ENCODE measurements at regions not wholly inside any gene's neighbourhood (a gene's known extent, or its start where the extent isn't known, plus 50 kb on each side); places are given as distances from the start of the nearest gene placed in this dataset.
"Not testable (repeated sequence)": the region's sequence is repeated elsewhere in the genome, so short reads cannot be mapped to it uniquely, and the experiment has no call there.

DNA sequence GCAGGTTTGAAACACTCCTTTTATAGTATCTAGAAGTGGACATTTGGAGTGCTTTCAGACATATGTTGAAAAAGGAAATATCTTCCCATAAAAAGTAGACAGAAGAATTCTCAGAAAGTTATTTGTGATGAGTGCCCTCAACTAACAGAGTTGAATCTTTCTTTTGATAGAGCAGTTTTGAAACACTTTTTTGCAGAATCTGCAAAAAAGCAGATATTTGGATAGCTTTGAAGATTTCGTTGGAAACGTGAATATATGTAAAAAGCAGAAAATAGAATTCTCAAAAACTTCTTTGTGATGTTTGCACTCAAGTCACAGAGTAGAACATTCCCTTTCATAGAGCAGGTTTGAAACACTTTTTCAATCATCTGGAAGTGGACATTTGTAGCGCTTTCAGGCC is 676.4 kb upstream of the ZNF337 start:
- not testable (repeated sequence) for H3K27me3 ChIP-seq, H3K4me2 ChIP-seq, H3K27ac ChIP-seq, H3K4me3 ChIP-seq, H3K4me1 ChIP-seq, H3K9me3 ChIP-seq, H3K9ac ChIP-seq, H4K20me1 ChIP-seq, H3K36me3 ChIP-seq

DNA sequence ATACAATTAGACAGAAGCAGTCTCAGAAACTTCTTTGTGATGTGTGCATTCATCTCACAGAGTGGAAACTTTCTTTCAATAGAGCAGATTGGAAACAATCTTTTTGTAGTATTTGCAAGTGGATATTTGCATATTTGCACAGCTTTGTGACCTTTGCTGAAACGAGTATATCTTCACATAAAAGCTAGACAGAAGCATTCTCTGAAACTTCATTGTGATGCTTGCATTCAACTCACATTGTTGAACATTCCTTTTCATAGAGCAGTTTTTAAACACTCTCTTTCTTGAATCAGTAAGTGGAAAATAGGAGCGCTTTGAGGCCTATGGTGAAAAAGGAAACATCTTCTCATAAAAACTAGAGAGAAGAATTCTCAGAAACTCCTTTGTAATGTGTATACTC is 657.9 kb upstream of the ZNF337 start:
- no peaks in the 10 kb centered on the region for H3K36me3 ChIP-seq
- no peak overlapping the region for H3K27ac ChIP-seq
- H3K9ac ChIP-seq, result no peak overlapping the region
- no peaks in the 10 kb centered on the region for H4K20me1 ChIP-seq
- no peaks in the 10 kb centered on the region for H3K4me1 ChIP-seq
- H3K9me3 ChIP-seq, result no peaks in the 10 kb centered on the region
- H3K4me2 ChIP-seq, result no peak overlapping the region
- no peak for TF ChIP-seq Cebpa-rat (IDR thresholded peaks at IDR 0.05)
- H3K27me3 ChIP-seq, result no peaks in the 10 kb centered on the region
- H3K4me3 ChIP-seq, result no peak overlapping the region

DNA sequence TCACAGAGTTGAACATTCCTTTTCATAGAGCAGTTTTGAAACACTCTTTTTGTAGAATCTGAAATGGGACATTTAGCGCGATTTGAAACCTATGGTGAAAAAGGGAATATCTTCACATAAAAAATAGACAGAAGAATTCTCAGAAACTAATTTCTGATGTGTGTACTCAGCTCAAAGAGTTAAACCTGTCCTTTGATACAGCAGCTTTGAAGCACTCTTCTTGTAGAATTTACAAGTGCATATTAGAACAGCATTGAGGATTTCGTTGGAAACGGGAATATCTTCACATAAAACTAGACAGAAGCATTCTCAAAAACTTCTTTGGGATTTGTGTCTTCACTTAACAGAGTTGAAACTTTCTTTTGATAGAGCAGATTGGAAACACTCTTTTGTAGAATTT is 650.7 kb upstream of the ZNF337 start:
- no peaks in the 10 kb centered on the region for H3K27me3 ChIP-seq
- TF ChIP-seq Cebpa-rat (IDR thresholded peaks at IDR 0.05), result no peak
- no peak overlapping the region for H3K27ac ChIP-seq
- no peak overlapping the region for H3K4me2 ChIP-seq
- H4K20me1 ChIP-seq, result no peaks in the 10 kb centered on the region
- no peak overlapping the region for H3K4me3 ChIP-seq
- no peaks in the 10 kb centered on the region for H3K9me3 ChIP-seq
- H3K9ac ChIP-seq, result no peak overlapping the region
- no peaks in the 10 kb centered on the region for H3K4me1 ChIP-seq
- H3K36me3 ChIP-seq, result no peaks in the 10 kb centered on the region

DNA sequence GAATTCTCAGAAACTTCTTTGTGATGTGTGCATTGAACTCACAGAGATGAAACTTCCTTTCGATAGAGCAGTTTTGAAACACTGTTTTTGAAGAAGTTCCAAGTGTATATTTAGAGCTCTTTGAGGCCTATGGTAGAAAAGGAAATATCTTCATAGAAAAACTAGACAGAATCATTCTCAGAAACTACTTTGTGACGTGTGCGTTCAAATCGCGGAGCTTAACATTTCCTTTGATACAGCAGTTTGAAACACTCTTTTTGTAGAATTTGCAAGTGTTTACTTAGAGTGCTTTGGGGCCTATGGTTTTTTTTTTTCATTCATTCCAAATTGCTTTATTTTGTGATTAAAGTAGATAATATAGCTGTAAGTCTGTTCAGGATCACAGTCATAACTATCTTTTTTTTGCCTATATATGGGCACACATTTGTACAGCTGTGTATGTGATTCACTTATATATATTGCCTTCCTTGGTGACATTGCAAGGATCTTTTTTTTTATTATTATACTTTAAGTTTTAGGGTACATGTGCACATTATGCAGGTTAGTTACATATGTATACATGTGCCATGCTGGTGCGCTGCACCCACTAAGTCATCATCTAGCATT is 643.9 kb upstream of the ZNF337 start:
- not testable (repeated sequence) for H3K36me3 ChIP-seq

DNA sequence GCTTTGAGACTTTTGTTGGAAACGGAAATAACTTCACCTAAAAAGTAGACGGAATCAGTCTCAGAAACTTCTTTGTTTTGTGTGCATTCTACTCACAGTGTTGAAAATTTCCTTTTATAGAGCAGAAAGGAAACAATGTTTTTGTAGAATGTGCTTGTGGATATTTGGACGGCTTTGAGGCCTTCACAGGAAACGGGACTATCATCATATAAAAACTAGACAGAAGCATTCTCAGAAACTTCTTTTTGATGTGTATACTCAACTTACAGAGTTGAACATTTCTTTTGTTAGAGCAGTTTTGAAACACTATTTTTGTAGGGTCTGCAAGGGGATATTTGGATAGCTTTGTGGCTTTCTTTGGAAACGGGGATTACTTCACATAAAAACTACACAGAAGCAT is 627.5 kb upstream of the ZNF337 start:
- Histone ChIP-seq H3K9me3 (no peaks in the 10 kb centered on the region), H3K4me2 (no peak overlapping the region), H3K9ac (no peak overlapping the region), H3K27me3 (no peaks in the 10 kb centered on the region), H4K20me1 (no peaks in the 10 kb centered on the region), H3K27ac (no peak overlapping the region), H3K4me1 (no peaks in the 10 kb centered on the region), H3K36me3 (no peaks in the 10 kb centered on the region), H3K4me3 (no peak overlapping the region)
- TF ChIP-seq Cebpa-rat (IDR thresholded peaks at IDR 0.05), result no peak

More for the DNA sequence above, 643.9 kb upstream of the ZNF337 start:
- H3K27ac ChIP-seq, H3K4me2 ChIP-seq, H3K9ac ChIP-seq, H3K4me3 ChIP-seq, H3K9me3 ChIP-seq, H3K4me1 ChIP-seq, H3K27me3 ChIP-seq, H4K20me1 ChIP-seq: not testable (repeated sequence)

DNA sequence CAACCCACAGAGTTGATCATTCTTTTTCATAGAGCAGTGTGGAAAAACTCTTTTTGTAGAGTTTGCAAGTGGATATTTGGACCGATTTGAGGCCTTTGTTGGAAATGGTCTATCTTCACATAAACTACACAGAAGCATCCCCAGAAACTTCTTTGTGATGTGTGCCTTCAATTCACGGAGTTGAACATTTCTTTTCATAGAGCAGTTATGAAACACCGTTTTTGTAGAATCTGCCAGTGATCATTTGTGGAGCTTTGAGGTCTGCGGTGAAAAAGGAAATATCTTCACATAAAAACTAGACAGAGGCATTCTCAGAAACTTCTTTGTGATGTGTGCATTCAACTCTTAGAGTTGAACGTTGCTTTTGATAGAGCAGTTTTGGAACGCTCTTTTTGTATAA is 618.4 kb upstream of the ZNF337 start:
- no peak overlapping the region for H3K27ac ChIP-seq
- no peak overlapping the region for H3K4me3 ChIP-seq
- H3K9ac ChIP-seq, result no peak overlapping the region
- no peaks in the 10 kb centered on the region for H3K9me3 ChIP-seq
- no peaks in the 10 kb centered on the region for H3K4me1 ChIP-seq
- no peaks in the 10 kb centered on the region for H3K36me3 ChIP-seq
- TF ChIP-seq Cebpa-rat (IDR thresholded peaks at IDR 0.05), result no peak
- no peaks in the 10 kb centered on the region for H4K20me1 ChIP-seq
- no peaks in the 10 kb centered on the region for H3K27me3 ChIP-seq
- H3K4me2 ChIP-seq, result no peak overlapping the region

DNA sequence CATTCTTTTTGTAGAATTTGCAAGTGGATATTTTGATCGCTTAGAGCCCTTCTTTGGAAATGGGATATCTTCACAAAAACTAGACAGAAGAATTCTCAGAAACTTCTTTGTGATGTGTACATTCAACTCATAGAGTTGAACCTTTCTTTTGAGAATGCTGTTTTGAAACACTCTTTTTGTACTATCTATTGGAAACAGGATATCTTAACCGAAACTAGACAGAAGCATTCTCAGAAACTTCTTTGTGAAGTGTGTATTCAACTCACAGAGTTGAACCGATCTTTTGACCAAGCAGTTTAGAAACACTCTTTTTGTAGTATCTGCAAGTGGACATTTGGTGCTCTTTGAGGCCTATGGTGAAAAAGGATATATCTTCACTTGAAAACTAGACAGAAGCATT is 613.1 kb upstream of the ZNF337 start:
- not testable (repeated sequence) for H3K36me3 ChIP-seq, H3K9ac ChIP-seq, H3K27ac ChIP-seq, H3K27me3 ChIP-seq, H3K4me3 ChIP-seq, H4K20me1 ChIP-seq, H3K4me1 ChIP-seq, H3K9me3 ChIP-seq, H3K4me2 ChIP-seq

DNA sequence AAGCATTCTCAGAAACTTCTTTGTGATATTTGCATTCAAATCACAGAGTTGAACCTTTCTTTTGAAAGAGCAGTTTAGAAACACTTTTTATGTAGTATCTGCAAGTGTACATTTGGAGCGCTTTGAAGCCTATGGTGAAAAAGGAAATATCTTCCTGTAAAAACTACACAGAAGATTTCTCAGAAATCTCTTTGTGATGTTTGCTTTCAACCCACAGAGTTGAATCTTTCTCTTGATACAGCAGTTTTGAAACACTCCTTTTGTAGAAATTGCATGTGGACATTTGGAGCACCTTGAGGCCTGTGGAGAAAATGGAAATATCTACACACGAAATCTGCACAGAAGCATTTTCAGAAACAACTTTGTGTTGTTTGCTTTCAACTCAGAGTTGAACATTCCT is 612.3 kb upstream of the ZNF337 start:
- Histone ChIP-seq H3K36me3 (no peaks in the 10 kb centered on the region), H4K20me1 (no peaks in the 10 kb centered on the region), H3K4me2 (no peak overlapping the region), H3K9me3 (no peaks in the 10 kb centered on the region), H3K27ac (no peak overlapping the region), H3K4me1 (no peaks in the 10 kb centered on the region), H3K9ac (no peak overlapping the region), H3K27me3 (no peaks in the 10 kb centered on the region), H3K4me3 (no peak overlapping the region)
- TF ChIP-seq Cebpa-rat (IDR thresholded peaks at IDR 0.05), result no peak

DNA sequence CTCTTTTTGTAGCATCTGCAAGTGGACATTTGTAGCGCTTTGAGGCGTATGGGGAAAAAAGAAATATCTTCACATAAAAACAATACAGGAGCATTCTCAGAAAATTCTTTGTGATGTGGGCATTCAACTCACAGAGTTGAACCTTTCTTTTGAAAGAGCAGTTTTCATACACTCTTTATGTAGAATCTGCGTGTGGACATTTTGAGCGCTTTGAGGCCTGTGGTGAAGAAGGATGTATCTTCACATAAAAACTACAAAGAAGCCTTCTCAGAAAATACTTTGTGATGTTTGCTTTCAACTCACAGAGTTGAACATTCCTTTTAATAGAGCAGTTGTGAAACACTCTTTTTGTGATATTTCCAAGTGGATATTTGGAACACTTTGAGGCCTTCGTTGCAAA is 598.4 kb upstream of the ZNF337 start:
- Histone ChIP-seq H3K9ac (no peak overlapping the region), H3K36me3 (no peaks in the 10 kb centered on the region), H3K9me3 (no peaks in the 10 kb centered on the region), H3K4me1 (no peaks in the 10 kb centered on the region), H3K27ac (no peak overlapping the region), H3K27me3 (no peaks in the 10 kb centered on the region), H4K20me1 (no peaks in the 10 kb centered on the region), H3K4me3 (no peak overlapping the region), H3K4me2 (no peak overlapping the region)
- no peak for TF ChIP-seq Cebpa-rat (IDR thresholded peaks at IDR 0.05)

DNA sequence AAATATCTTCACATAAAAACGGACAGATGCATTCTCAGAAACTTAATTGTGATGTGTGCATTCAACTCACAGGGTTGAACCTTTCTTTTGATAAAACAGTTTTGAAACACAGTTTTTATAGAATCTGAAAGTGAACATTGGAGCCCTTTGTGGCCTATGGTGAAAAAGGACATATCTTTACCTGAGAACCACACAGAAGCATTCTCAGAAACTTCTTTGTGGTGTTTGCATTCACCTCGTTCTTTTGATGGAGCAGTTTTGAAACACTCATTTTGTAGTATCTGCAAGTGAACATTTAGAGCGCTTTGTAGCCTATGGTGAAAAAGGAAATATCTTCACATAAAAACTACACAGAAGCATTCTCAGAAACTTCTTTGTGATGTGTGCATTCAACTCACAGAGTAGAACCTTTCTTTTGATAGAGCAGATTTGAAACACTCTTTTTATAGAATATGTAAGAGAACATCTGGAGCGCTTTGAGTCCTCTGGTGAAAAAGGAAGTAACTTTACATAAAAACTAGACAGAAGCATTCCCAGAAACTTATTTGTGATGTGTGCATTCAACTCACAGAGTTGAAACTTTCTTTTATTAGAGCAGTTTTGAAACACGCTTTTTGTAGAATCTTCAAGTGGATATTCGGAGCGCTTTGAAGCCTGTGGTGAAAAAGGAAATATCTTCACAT is 591.9 kb upstream of the ZNF337 start:
- not testable (repeated sequence) for H3K4me2 ChIP-seq, H3K9ac ChIP-seq, H3K4me3 ChIP-seq, H3K27me3 ChIP-seq, H3K9me3 ChIP-seq, H3K36me3 ChIP-seq, H3K27ac ChIP-seq, H4K20me1 ChIP-seq, H3K4me1 ChIP-seq

DNA sequence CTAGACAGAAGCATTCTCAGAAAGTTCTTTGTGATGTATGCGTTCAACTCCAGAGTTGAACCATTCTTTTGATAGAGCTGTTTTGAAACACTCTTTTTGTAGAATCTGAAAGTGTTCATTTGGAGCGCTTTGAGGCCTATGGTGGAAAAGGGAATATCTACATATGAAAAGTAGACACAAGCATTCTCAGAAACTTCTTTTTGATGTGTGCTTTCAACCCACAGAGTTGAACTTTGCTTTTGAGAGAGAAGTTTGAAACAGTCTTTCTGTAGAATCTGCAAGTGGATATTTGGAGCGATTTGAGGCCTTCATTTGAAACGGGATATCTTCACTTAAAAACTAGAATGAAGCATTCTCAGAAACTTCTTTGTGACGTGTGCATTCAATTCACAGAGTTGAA is 582.6 kb upstream of the ZNF337 start:
- Histone ChIP-seq H3K4me1 (no peaks in the 10 kb centered on the region), H3K9ac (no peak overlapping the region), H3K4me2 (no peak overlapping the region), H3K9me3 (no peaks in the 10 kb centered on the region), H3K27me3 (no peaks in the 10 kb centered on the region), H3K4me3 (no peak overlapping the region), H4K20me1 (no peaks in the 10 kb centered on the region), H3K27ac (no peak overlapping the region), H3K36me3 (no peaks in the 10 kb centered on the region)
- no peak for TF ChIP-seq Cebpa-rat (IDR thresholded peaks at IDR 0.05)
